ENCODE measurements at regions not wholly inside any gene's neighbourhood (a gene's known extent, or its start where the extent isn't known, plus 50 kb on each side); places are given as distances from the start of the nearest gene placed in this dataset.

DNA sequence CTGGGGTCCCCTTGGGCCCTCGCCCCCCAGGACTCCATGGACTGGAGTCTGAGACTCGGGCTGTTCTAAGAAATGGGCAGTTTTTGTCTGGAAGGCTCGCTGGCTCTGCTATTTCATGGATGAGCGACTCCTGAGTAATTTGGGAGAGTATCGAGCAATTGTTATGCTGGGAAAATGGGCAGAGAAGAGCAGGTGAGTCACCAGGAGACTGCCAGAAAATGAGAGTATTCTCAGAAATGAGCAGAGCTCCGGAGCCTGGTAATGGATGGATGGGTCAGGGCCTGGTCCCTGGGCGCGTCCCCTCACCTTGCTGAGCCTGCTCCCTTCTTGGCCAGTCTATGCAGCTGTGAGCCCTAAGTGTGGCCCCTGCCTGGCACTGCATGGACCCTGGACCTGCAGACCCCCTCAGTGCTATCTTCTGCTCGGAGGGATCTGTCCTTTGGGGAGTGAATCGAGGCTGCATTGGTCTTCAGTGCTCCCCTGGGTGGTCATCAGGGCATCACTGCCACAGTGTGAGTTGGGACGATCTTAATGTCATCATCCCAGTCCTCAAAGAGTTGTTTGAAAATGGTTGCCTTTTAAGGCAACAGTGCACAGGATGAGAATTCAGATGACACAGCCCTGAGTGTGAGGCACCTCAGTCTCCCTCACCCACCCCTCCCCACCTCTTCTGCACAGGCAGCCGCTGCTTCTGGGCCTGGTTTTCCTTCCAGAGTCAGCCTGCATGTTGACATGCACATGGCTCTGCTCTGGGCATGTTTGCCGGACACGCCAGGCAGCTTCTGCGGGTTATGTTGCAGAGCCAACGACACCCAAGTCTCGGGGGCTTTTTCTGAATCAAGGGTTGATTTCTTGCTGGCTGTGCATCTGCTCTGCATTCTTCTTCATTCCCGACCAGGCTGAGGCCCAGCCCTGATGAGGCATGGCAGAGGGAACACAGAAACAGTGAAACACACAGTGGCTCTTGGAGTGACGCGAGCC is 519.0 kb downstream of the TBC1D22A start:
- no peak for DNase-seq (ENCODE audit: low read depth, low spot score)
- Histone ChIP-seq H3K27ac (no peak overlapping the region), H3K36me3 (ENCODE audit: insufficient read depth, low read length) (no peaks in the 10 kb centered on the region), H3K4me3 (no peak overlapping the region), H3K9ac (ENCODE audit: insufficient read length) (no peak overlapping the region), H3K9me3 (ENCODE audit: low read depth, low read length) (no peaks in the 10 kb centered on the region)
- TF ChIP-seq POLR2AphosphoS5 (IDR thresholded peaks at IDR 0.05; ENCODE audit: borderline replicate concordance, low read depth, low read length), result no peak
- no peak for TF ChIP-seq EZH2 (IDR thresholded peaks at IDR 0.05)
- TF ChIP-seq FOXP2 (optimal IDR thresholded peaks at IDR 0.05; ENCODE audit: control extremely low read depth, extremely low read length, insufficient read depth), result no peak

- no peak overlapping the region for H3K27ac ChIP-seq
- H3K4me3 ChIP-seq, result no peak overlapping the region
- no peak for DNase-seq (ENCODE audit: low read depth, low spot score)
- no peaks in the 10 kb centered on the region for H3K9me3 ChIP-seq (ENCODE audit: low read depth, low read length)
- H3K9ac ChIP-seq (ENCODE audit: insufficient read length), result no peak overlapping the region
- no peaks in the 10 kb centered on the region for H3K36me3 ChIP-seq (ENCODE audit: insufficient read depth, low read length)
- no peak for TF ChIP-seq EZH2 (IDR thresholded peaks at IDR 0.05)
- no peak for TF ChIP-seq POLR2AphosphoS5 (IDR thresholded peaks at IDR 0.05; ENCODE audit: borderline replicate concordance, low read depth, low read length)
Measured at GRCh38 chr22:47280301-47280700, 517.9 kb downstream of the TBC1D22A start.

DNA sequence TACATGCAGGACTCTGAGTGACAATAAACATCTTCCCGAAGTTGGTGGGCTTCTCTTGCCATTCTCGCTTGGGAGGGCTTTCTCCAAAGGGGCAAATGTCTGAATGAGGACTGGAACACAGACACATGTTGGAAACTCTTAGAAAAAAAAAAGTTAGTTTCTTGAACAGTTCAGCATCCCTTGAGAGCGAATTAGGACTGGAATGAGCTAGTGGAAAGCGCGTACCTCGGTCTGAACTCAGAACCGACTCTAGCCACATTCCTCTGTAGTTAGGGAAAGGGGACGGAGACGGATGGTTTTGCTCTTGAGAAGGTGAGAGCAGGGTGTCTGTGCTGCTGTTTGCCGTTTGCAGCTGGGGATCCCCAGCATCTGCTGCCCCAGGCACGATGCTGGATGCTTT is 517.3 kb downstream of the TBC1D22A start:
- Histone ChIP-seq H3K9me3 (ENCODE audit: low read depth, low read length) (no peaks in the 10 kb centered on the region), H3K9ac (ENCODE audit: insufficient read length) (no peak overlapping the region), H3K36me3 (ENCODE audit: insufficient read depth, low read length) (no peaks in the 10 kb centered on the region), H3K4me3 (no peak overlapping the region), H3K27ac (no peak overlapping the region)
- DNase-seq (ENCODE audit: low read depth, low spot score), result no peak
- TF ChIP-seq EZH2 (IDR thresholded peaks at IDR 0.05), result no peak
- TF ChIP-seq FOXP2 (optimal IDR thresholded peaks at IDR 0.05; ENCODE audit: control extremely low read depth, extremely low read length, insufficient read depth), result no peak
- TF ChIP-seq POLR2AphosphoS5 (IDR thresholded peaks at IDR 0.05; ENCODE audit: borderline replicate concordance, low read depth, low read length), result no peak

DNA sequence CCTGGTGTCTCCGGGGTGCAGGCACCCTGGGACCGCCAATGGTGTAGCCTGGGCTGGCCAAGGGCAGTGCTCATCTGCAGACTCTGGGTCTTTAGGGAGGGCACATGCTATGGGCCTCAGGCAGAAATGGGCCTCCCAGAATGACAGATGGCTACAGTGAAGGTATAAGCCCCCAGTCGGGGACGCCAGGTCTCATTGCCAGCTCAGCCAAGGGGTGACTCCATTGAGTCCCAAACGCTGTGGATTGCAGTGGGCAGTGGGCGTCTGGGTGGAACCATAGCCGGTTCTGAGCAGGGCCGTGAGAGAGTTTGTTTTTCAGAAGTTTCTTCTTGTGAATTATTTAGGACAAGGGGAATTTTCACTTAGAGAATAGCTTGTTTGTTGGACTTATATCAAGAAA is 516.9 kb downstream of the TBC1D22A start:
- no peaks in the 10 kb centered on the region for H3K9me3 ChIP-seq (ENCODE audit: low read depth, low read length)
- no peak overlapping the region for H3K9ac ChIP-seq (ENCODE audit: insufficient read length)
- H3K4me3 ChIP-seq, result no peak overlapping the region
- no peaks in the 10 kb centered on the region for H3K36me3 ChIP-seq (ENCODE audit: insufficient read depth, low read length)
- H3K27ac ChIP-seq, result no peak overlapping the region
- no peak for DNase-seq (ENCODE audit: low read depth, low spot score)
- no peak for TF ChIP-seq FOXP2 (optimal IDR thresholded peaks at IDR 0.05; ENCODE audit: control extremely low read depth, extremely low read length, insufficient read depth)
- TF ChIP-seq POLR2AphosphoS5 (IDR thresholded peaks at IDR 0.05; ENCODE audit: borderline replicate concordance, low read depth, low read length), result no peak
- TF ChIP-seq EZH2 (IDR thresholded peaks at IDR 0.05), result no peak

GRCh38 chr22:47278655-47279054 is 516.2 kb downstream of the TBC1D22A start:
- no peak overlapping the region for H3K27ac ChIP-seq
- H3K9ac ChIP-seq (ENCODE audit: insufficient read length), result no peak overlapping the region
- H3K4me3 ChIP-seq, result no peak overlapping the region
- DNase-seq (ENCODE audit: low read depth, low spot score), result no peak
- H3K9me3 ChIP-seq (ENCODE audit: low read depth, low read length), result no peaks in the 10 kb centered on the region
- H3K36me3 ChIP-seq (ENCODE audit: insufficient read depth, low read length), result no peaks in the 10 kb centered on the region
- TF ChIP-seq FOXP2 (optimal IDR thresholded peaks at IDR 0.05; ENCODE audit: control extremely low read depth, extremely low read length, insufficient read depth) (no peak), EZH2 (IDR thresholded peaks at IDR 0.05) (no peak), POLR2AphosphoS5 (IDR thresholded peaks at IDR 0.05; ENCODE audit: borderline replicate concordance, low read depth, low read length) (no peak)

GRCh38 chr22:47277531-47277930 is 515.1 kb downstream of the TBC1D22A start:
- TF ChIP-seq EZH2 (IDR thresholded peaks at IDR 0.05) (no peak), POLR2AphosphoS5 (IDR thresholded peaks at IDR 0.05; ENCODE audit: borderline replicate concordance, low read depth, low read length) (no peak), FOXP2 (optimal IDR thresholded peaks at IDR 0.05; ENCODE audit: control extremely low read depth, extremely low read length, insufficient read depth) (no peak)
- no peak for DNase-seq (ENCODE audit: low read depth, low spot score)
- Histone ChIP-seq H3K9me3 (ENCODE audit: low read depth, low read length) (no peaks in the 10 kb centered on the region), H3K27ac (no peak overlapping the region), H3K4me3 (no peak overlapping the region), H3K9ac (ENCODE audit: insufficient read length) (no peak overlapping the region), H3K36me3 (ENCODE audit: insufficient read depth, low read length) (no peaks in the 10 kb centered on the region)

DNA sequence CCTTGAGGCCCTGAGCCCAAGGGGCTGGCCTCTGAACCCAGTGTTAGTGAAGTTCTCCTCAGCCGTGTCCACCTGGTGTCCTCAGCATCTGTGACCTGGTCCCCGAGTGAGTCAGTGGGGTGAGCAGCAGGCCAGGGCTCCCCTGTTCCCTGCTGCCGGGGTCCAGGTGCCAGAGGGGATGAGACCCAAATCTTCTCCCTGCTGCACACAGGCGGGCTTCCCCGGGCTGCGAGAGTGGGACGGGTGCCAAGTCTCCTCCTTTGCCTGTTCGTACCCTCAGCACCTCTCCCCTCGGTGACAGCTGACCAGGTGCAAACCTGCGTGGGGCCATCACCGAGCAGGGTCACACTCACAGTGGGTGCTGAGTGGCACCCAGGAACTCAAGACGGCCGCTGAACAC is 514.5 kb downstream of the TBC1D22A start:
- no peaks in the 10 kb centered on the region for H3K9me3 ChIP-seq (ENCODE audit: low read depth, low read length)
- H3K36me3 ChIP-seq (ENCODE audit: insufficient read depth, low read length), result no peaks in the 10 kb centered on the region
- H3K9ac ChIP-seq (ENCODE audit: insufficient read length), result no peak overlapping the region
- TF ChIP-seq POLR2AphosphoS5 (IDR thresholded peaks at IDR 0.05; ENCODE audit: borderline replicate concordance, low read depth, low read length) (no peak), FOXP2 (optimal IDR thresholded peaks at IDR 0.05; ENCODE audit: control extremely low read depth, extremely low read length, insufficient read depth) (no peak), EZH2 (IDR thresholded peaks at IDR 0.05) (no peak)
- DNase-seq (ENCODE audit: low read depth, low spot score), result no peak
- no peak overlapping the region for H3K27ac ChIP-seq
- H3K4me3 ChIP-seq, result no peak overlapping the region

GRCh38 chr22:47276450-47276820 is 514.0 kb downstream of the TBC1D22A start:
- no peaks in the 10 kb centered on the region for H3K9me3 ChIP-seq (ENCODE audit: low read depth, low read length)
- no peak overlapping the region for H3K4me3 ChIP-seq
- H3K27ac ChIP-seq, result no peak overlapping the region
- no peak for DNase-seq (ENCODE audit: low read depth, low spot score)
- H3K36me3 ChIP-seq (ENCODE audit: insufficient read depth, low read length), result no peaks in the 10 kb centered on the region
- H3K9ac ChIP-seq (ENCODE audit: insufficient read length), result no peak overlapping the region
- TF ChIP-seq EZH2 (IDR thresholded peaks at IDR 0.05), result no peak
- no peak for TF ChIP-seq POLR2AphosphoS5 (IDR thresholded peaks at IDR 0.05; ENCODE audit: borderline replicate concordance, low read depth, low read length)
- no peak for TF ChIP-seq FOXP2 (optimal IDR thresholded peaks at IDR 0.05; ENCODE audit: control extremely low read depth, extremely low read length, insufficient read depth)
